Neutrophil (primary cell): ENCODE measurements at regions not wholly inside any gene's neighbourhood (a gene's known extent, or its start where the extent isn't known, plus 50 kb on each side); places are given as distances from the start of the nearest gene placed in this dataset.

Experiments used
- H3K27ac ChIP-seq: fragments of 200-600 bp; sonication (generic); 2 replicates; pipeline ENCODE4 v1.5.1; 2016; ENCODE audit warnings: mild to moderate bottlenecking, moderate library complexity
- H3K27me3 ChIP-seq: fragments of 200-600 bp; sonication (generic); 2 replicates; pipeline ENCODE4 v1.6.0; 2016; ENCODE audit warnings: mild to moderate bottlenecking
- H3K36me3 ChIP-seq: fragments of 200-600 bp; sonication (generic); 2 replicates; pipeline ENCODE4 v1.5.1; 2017
- H3K4me1 ChIP-seq, 2 experiments: fragments of 200-600 bp in 1 of 2; sonication (generic) in 1 of 2; 1 replicate in 1 of 2; 2 replicates in 1 of 2; pipeline versions ENCODE4 v1.5.1 to v1.6.1; 2013 to 2016; ENCODE audit warnings: low read depth in 1 of 2, low read length in 1 of 2, mild to moderate bottlenecking in 1 of 2, moderate library complexity in 1 of 2; ENCODE audit not compliant: control insufficient read depth in 1 of 2, insufficient read depth in 1 of 2
- H3K4me3 ChIP-seq, 2 experiments: fragments of 200-600 bp in 1 of 2; sonication (generic) in 1 of 2; 1 replicate in 1 of 2; 2 replicates in 1 of 2; pipeline ENCODE4 v1.5.1; 2013 to 2016; ENCODE audit warnings: low read depth in 1 of 2, low read length in 1 of 2, mild to moderate bottlenecking in 1 of 2, moderate library complexity in 1 of 2
- H3K9me3 ChIP-seq: fragments of 200-600 bp; sonication (generic); 2 replicates; pipeline ENCODE4 v1.5.1; 2016
- TF ChIP-seq, protein P1 (sequence below): fragments of 200-600 bp; sonication (generic); IDR thresholded peaks from 2 replicates; pipeline ENCODE4 v1.5.1; 2016; ENCODE audit warnings: antibody characterized with exemption

DNA sequence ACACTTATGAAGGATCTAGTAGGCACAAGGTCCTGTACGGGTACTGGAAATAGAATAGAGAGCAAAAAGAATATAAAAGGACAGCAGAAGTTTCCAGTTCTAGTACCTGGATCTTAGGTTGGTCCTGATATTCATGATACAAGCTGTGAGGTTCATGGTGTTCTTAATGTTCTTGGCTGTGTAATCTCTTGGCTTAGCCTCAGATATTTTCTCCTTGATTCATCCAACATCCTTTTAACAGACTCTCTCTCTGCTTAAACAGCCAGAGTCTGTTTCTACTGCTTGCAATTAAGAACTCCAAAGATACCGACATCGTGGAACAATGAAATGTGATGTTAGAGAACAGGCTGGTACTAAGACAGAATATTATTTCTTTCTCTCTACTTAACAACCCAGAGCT is 49.9 kb downstream of the CNTN3 start:
- TF ChIP-seq, protein P1, sequence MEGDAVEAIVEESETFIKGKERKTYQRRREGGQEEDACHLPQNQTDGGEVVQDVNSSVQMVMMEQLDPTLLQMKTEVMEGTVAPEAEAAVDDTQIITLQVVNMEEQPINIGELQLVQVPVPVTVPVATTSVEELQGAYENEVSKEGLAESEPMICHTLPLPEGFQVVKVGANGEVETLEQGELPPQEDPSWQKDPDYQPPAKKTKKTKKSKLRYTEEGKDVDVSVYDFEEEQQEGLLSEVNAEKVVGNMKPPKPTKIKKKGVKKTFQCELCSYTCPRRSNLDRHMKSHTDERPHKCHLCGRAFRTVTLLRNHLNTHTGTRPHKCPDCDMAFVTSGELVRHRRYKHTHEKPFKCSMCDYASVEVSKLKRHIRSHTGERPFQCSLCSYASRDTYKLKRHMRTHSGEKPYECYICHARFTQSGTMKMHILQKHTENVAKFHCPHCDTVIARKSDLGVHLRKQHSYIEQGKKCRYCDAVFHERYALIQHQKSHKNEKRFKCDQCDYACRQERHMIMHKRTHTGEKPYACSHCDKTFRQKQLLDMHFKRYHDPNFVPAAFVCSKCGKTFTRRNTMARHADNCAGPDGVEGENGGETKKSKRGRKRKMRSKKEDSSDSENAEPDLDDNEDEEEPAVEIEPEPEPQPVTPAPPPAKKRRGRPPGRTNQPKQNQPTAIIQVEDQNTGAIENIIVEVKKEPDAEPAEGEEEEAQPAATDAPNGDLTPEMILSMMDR = no peak
- Histone ChIP-seq H3K36me3 (no peaks in the 10 kb centered on the region), H3K27me3 (no peaks in the 10 kb centered on the region)

GRCh38 chr3:74562558-74563269 is 51.7 kb downstream of the CNTN3 start:
- H3K4me1 ChIP-seq = no peaks in the 10 kb centered on the region
- TF ChIP-seq, protein P1 = no peak
- H3K27me3 ChIP-seq = no peaks in the 10 kb centered on the region
- no peak overlapping the region for H3K27ac ChIP-seq
- no peaks in the 10 kb centered on the region for H3K9me3 ChIP-seq
- H3K4me3 ChIP-seq = no peak overlapping the region
- H3K36me3 ChIP-seq = no peaks in the 10 kb centered on the region

More for the DNA sequence above, 49.9 kb downstream of the CNTN3 start:
- no peaks in the 10 kb centered on the region for H3K4me1 ChIP-seq
- H3K27ac ChIP-seq = no peak overlapping the region
- no peak overlapping the region for H3K4me3 ChIP-seq
- no peaks in the 10 kb centered on the region for H3K9me3 ChIP-seq

GRCh38 chr3:74561881-74562280 is 52.6 kb downstream of the CNTN3 start:
- no peak overlapping the region for H3K27ac ChIP-seq
- H3K4me1 ChIP-seq = no peaks in the 10 kb centered on the region
- no peak overlapping the region for H3K4me3 ChIP-seq
- H3K27me3 ChIP-seq = no peaks in the 10 kb centered on the region
- H3K36me3 ChIP-seq = no peaks in the 10 kb centered on the region
- TF ChIP-seq, protein P1 = no peak
- H3K9me3 ChIP-seq = no peaks in the 10 kb centered on the region

- no peaks in the 10 kb centered on the region for H3K36me3 ChIP-seq
- no peak overlapping the region for H3K4me3 ChIP-seq
- H3K27ac ChIP-seq = no peak overlapping the region
- no peaks in the 10 kb centered on the region for H3K9me3 ChIP-seq
- TF ChIP-seq, protein P1 = no peak
- no peaks in the 10 kb centered on the region for H3K4me1 ChIP-seq
- no peaks in the 10 kb centered on the region for H3K27me3 ChIP-seq
Observed at GRCh38 chr3:74559261-74559660, 55.2 kb downstream of the CNTN3 start.

GRCh38 chr3:74550686-74551085 is 63.8 kb downstream of the CNTN3 start:
- Histone ChIP-seq H3K36me3 (no peaks in the 10 kb centered on the region), H3K27me3 (no peaks in the 10 kb centered on the region), H3K9me3 (no peaks in the 10 kb centered on the region), H3K4me1 (no peaks in the 10 kb centered on the region), H3K27ac (no peak overlapping the region), H3K4me3 (no peak overlapping the region)
- TF ChIP-seq, protein P1 = no peak
